HG02610 (cell line): ENCODE measurements at regions not wholly inside any gene's neighbourhood (a gene's known extent, or its start where the extent isn't known, plus 50 kb on each side); places are given as distances from the start of the nearest gene placed in this dataset.

Source experiments
- ATAC-seq: cut with Tn5 transposase; IDR thresholded peaks from one replicate; pipeline ENCODE4 v1.9.1; 2021; ENCODE audit warnings: mild to moderate bottlenecking, moderate library complexity; ENCODE audit not compliant: unreplicated experiment

- no peak for ATAC-seq
Observed at GRCh38 chrX:137387646-137388045, 178.3 kb upstream of the ZIC3 start.

- ATAC-seq, result no peak
Observed at GRCh38 chrX:137366018-137366633, 199.8 kb upstream of the ZIC3 start.

GRCh38 chrX:137363559-137363958 lies 202.4 kb upstream of the ZIC3 start:
- ATAC-seq, result no peak

- no peak for ATAC-seq
Observed at GRCh38 chrX:137362583-137362982, 203.3 kb upstream of the ZIC3 start.

GRCh38 chrX:137354851-137355250 lies 211.1 kb upstream of the ZIC3 start:
- ATAC-seq, result no peak

- no peak for ATAC-seq
Observed at GRCh38 chrX:137353404-137353803, 212.5 kb upstream of the ZIC3 start.

GRCh38 chrX:137352101-137352660 lies 213.7 kb upstream of the ZIC3 start:
- ATAC-seq, result no peak

GRCh38 chrX:137342969-137343368 lies 223.0 kb upstream of the ZIC3 start:
- ATAC-seq, result no peak

GRCh38 chrX:137313627-137314026 lies 252.3 kb upstream of the ZIC3 start:
- no peak for ATAC-seq

- ATAC-seq, result no peak
Observed at GRCh38 chrX:137305404-137305803, 260.5 kb upstream of the ZIC3 start.

- no peak for ATAC-seq
Observed at GRCh38 chrX:137297167-137297566, 263.4 kb upstream of the GPR101 start.

- no peak for ATAC-seq
Observed at GRCh38 chrX:137290011-137290410, 256.2 kb upstream of the GPR101 start.

GRCh38 chrX:137287191-137287590 lies 253.4 kb upstream of the GPR101 start:
- ATAC-seq, result no peak

- ATAC-seq, result no peak
Observed at GRCh38 chrX:137286423-137286822, 252.6 kb upstream of the GPR101 start.

GRCh38 chrX:137278825-137279224 lies 245.0 kb upstream of the GPR101 start:
- ATAC-seq, result no peak

GRCh38 chrX:137263374-137263773 lies 229.6 kb upstream of the GPR101 start:
- ATAC-seq, result no peak

- no peak for ATAC-seq
Observed at GRCh38 chrX:137245183-137245582, 211.4 kb upstream of the GPR101 start.

GRCh38 chrX:137236837-137237236 lies 203.0 kb upstream of the GPR101 start:
- ATAC-seq, result no peak

- no peak for ATAC-seq
Observed at GRCh38 chrX:137234651-137235402, 201.0 kb upstream of the GPR101 start.

- no peak for ATAC-seq
Observed at GRCh38 chrX:137233478-137233877, 199.7 kb upstream of the GPR101 start.

- ATAC-seq, result no peak
Observed at GRCh38 chrX:137227151-137227550, 193.4 kb upstream of the GPR101 start.

- ATAC-seq, result no peak
Observed at GRCh38 chrX:137215467-137215866, 181.7 kb upstream of the GPR101 start.
